ENCODE measurements at regions not wholly inside any gene's neighbourhood (a gene's known extent, or its start where the extent isn't known, plus 50 kb on each side); places are given as distances from the start of the nearest gene placed in this dataset.

- TF ChIP-seq, protein P1, sequence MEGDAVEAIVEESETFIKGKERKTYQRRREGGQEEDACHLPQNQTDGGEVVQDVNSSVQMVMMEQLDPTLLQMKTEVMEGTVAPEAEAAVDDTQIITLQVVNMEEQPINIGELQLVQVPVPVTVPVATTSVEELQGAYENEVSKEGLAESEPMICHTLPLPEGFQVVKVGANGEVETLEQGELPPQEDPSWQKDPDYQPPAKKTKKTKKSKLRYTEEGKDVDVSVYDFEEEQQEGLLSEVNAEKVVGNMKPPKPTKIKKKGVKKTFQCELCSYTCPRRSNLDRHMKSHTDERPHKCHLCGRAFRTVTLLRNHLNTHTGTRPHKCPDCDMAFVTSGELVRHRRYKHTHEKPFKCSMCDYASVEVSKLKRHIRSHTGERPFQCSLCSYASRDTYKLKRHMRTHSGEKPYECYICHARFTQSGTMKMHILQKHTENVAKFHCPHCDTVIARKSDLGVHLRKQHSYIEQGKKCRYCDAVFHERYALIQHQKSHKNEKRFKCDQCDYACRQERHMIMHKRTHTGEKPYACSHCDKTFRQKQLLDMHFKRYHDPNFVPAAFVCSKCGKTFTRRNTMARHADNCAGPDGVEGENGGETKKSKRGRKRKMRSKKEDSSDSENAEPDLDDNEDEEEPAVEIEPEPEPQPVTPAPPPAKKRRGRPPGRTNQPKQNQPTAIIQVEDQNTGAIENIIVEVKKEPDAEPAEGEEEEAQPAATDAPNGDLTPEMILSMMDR (IDR thresholded peaks at IDR 0.05), result no peak
- TF ChIP-seq POLR2A (IDR thresholded peaks at IDR 0.05), result no peak
Measured at GRCh38 chr7:121447243-121447910, 51.3 kb upstream of the FAM3C start.

Data from stomach (tissue), 4 donors.